CD4-positive, alpha-beta T cell treated with Interleukin-17A for 1 hour (primary cell): ENCODE measurements at regions not wholly inside any gene's neighbourhood (a gene's known extent, or its start where the extent isn't known, plus 50 kb on each side); places are given as distances from the start of the nearest gene placed in this dataset.
"Not testable (repeated sequence)": the region's sequence is repeated elsewhere in the genome, so short reads cannot be mapped to it uniquely, and the experiment has no call there.

Experiments used
- DNase-seq: peaks from one replicate; pipeline ENCODE4 v3.0.0-alpha.2; 2020

- not testable (repeated sequence) for DNase-seq
Observed at GRCh38 chr15:20473465-20473864, 68.1 kb downstream of the GOLGA6L6 start.

- not testable (repeated sequence) for DNase-seq
Observed at GRCh38 chr15:20472983-20473382, 68.6 kb downstream of the GOLGA6L6 start.

- not testable (repeated sequence) for DNase-seq
Observed at GRCh38 chr15:20470810-20471209, 70.8 kb downstream of the GOLGA6L6 start.

GRCh38 chr15:20441138-20441537 lies 100.5 kb downstream of the GOLGA6L6 start:
- DNase-seq = not testable (repeated sequence)

GRCh38 chr15:20440390-20440789 lies 101.2 kb downstream of the GOLGA6L6 start:
- DNase-seq = not testable (repeated sequence)

- DNase-seq = not testable (repeated sequence)
Observed at GRCh38 chr15:20439111-20439510, 102.5 kb downstream of the GOLGA6L6 start.

GRCh38 chr15:20438255-20438654 lies 103.3 kb downstream of the GOLGA6L6 start:
- not testable (repeated sequence) for DNase-seq

- not testable (repeated sequence) for DNase-seq
Observed at GRCh38 chr15:20433468-20433867, 108.1 kb downstream of the GOLGA6L6 start.

GRCh38 chr15:20430495-20430894 lies 111.1 kb downstream of the GOLGA6L6 start:
- not testable (repeated sequence) for DNase-seq

- not testable (repeated sequence) for DNase-seq
Observed at GRCh38 chr15:20420710-20421109, 120.9 kb downstream of the GOLGA6L6 start.

GRCh38 chr15:20416618-20417017 lies 125.0 kb downstream of the GOLGA6L6 start:
- not testable (repeated sequence) for DNase-seq

- DNase-seq = not testable (repeated sequence)
Observed at GRCh38 chr15:20409667-20410198, 131.9 kb downstream of the GOLGA6L6 start.

- no peak for DNase-seq
Observed at GRCh38 chr15:20409247-20409646, 132.4 kb downstream of the GOLGA6L6 start.

- DNase-seq = no peak
Observed at GRCh38 chr15:20407553-20407952, 134.0 kb downstream of the GOLGA6L6 start.

- DNase-seq = not testable (repeated sequence)
Observed at GRCh38 chr15:20404571-20404970, 137.0 kb downstream of the GOLGA6L6 start.

- not testable (repeated sequence) for DNase-seq
Observed at GRCh38 chr15:20402586-20402985, 139.0 kb downstream of the GOLGA6L6 start.

- not testable (repeated sequence) for DNase-seq
Observed at GRCh38 chr15:20401058-20401457, 140.5 kb downstream of the GOLGA6L6 start.

- not testable (repeated sequence) for DNase-seq
Observed at GRCh38 chr15:20398680-20399079, 142.9 kb downstream of the GOLGA6L6 start.

GRCh38 chr15:20388161-20388560 lies 153.4 kb downstream of the GOLGA6L6 start:
- DNase-seq = not testable (repeated sequence)

- DNase-seq = no peak
Observed at GRCh38 chr15:20386198-20386597, 155.4 kb downstream of the GOLGA6L6 start.

GRCh38 chr15:20380199-20380598 lies 161.4 kb downstream of the GOLGA6L6 start:
- DNase-seq = not testable (repeated sequence)

GRCh38 chr15:20376872-20377271 lies 164.7 kb downstream of the GOLGA6L6 start:
- no peak for DNase-seq

- not testable (repeated sequence) for DNase-seq
Observed at GRCh38 chr15:20372416-20372815, 169.2 kb downstream of the GOLGA6L6 start.

GRCh38 chr15:20369500-20369899 lies 172.1 kb downstream of the GOLGA6L6 start:
- DNase-seq = no peak

GRCh38 chr15:20368974-20369373 lies 172.6 kb downstream of the GOLGA6L6 start:
- no peak for DNase-seq
